ENCODE measurements at regions not wholly inside any gene's neighbourhood (a gene's known extent, or its start where the extent isn't known, plus 50 kb on each side); places are given as distances from the start of the nearest gene placed in this dataset.

DNA sequence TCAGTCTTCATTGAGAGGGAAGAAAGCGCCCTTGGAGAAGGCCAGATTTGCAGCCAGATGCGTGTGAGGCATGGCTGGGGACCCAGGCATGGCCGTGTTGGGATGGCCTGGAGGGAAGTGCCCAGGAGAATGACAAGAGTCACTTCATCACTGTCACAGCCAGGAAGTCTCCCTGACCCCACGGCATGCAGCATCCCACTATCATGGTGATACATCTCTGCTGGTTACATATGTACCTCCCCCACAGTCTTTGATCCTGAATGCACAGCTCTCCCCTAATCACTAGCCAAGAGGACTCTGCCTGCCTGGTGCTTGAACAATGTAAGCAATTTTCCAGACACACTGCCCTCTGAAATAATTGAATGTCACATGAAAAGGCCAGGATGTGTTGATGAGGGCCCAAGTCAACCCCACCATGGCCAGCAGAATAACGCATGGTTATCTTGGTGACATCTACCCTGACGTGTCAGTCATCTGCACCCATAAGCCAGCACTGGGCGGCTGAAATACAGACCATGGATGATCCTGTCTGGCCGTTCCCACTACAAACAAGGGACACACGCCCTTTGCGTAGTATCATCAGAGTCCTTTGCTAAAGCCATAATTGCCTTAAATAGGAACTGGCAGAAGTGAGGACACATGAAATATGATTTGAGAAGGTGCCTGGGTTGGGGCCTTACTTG lies 149.7 kb upstream of the SPACA7 start:
- DNase-seq: no peak

DNA sequence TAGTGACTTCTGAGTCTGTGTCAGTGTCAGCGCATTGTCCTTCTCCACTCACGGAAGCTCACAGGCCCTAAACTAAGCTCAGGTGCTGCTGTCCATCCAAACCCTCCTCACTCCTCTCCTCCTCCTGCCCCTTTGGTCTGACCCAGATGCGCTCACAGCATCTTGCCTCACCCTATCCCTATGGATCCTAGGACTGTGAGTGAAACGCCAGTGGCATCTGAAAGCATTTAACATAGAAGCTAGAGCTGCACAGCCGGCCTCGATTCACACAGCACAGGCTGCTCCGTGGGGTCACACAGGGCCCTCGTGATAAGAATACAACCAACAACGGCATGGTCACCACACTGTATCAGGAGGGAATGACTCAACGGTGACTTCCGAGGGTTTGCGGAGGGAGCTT lies 149.1 kb upstream of the SPACA7 start:
- DNase-seq: no peak

DNA sequence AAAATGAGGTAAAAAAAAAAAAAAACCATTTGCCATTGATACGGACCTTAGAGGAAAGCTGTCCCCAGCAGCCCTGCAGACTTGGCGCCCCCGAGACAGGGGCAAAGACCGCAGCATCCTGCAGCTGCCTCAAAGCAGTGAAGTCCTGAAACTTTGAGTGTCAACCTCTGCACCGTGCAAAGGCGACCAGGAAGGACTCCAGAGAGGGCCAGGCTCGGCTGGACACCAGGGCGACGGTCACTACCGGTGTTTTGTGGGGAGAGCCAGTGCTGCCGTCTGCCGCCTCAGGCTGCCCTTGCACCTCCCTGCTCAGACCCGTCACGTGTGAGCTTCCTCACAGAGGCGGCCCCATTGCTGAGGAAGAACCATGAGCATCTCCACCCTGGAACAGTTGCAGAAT lies 146.7 kb upstream of the SPACA7 start:
- DNase-seq: no peak

DNA sequence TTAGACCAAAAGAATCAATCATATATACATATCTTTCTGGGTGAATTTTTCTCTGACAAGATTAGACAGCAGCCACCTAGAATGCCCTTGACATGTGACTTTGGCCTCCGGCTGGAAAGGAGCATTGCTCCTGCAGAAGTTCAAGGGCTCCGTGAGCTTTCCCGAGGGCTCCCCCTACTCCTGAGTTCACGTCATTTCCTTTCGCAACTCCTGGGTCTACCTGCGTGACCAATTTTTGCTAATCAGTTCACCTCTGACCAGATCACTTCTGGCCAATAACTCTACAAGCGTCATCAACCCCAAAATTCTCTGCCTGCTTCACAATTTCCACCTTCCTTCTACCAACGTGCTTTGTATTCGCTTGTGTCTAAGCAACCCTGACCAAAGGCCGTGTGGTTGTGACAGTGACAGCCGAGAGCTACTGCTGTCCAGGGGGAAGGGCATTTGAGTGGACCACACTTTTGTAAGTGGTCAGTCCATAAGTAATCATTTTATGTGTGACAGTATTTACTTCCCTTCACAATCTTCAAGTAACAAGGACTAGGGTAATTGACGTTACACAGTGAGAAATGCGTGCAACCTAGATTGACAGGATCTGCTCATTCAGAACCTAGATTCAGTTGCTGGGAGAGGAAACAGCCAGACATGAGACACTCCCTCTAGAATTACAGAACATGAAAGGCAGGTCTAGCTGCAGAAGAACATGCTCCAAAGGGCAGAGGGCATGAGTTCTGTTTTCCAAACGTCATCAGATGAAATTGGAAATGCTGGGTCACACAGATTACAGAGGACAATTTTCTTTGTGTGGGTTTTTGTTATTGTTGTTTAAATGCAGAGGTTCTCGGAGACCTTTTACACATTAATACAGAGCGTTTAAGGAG lies 145.9 kb upstream of the SPACA7 start:
- DNase-seq: no peak

DNA sequence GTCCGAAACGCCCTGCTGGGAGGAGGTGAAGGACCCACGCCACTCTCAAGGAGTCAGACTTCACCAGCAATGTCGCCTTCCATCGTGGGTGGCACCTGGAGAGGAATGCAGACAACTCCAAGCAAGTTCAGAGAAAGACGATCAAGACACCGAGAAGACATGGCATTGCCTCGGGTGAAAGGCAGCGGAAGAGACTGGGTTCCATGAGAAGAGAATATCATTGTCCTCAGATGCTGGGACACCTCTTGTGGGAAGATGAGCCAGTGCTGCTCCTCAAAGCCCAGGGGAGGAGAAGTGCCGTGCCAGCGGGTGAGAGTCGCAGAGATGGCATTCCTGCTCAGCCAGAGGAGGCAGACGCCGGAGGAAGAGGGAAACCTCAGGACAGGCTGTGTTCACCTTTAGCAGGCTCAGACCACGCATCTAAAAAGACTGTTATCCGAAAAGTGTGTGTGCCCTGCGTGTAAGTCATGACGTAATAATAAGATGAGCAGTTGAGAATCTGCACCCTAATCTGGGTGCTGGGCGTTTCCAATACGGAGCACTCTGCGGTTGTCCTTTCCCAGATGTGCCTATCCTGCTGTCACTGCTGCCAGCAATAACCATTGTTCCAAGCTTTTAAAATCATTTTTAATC lies 144.6 kb upstream of the SPACA7 start:
- DNase-seq: no peak

DNA sequence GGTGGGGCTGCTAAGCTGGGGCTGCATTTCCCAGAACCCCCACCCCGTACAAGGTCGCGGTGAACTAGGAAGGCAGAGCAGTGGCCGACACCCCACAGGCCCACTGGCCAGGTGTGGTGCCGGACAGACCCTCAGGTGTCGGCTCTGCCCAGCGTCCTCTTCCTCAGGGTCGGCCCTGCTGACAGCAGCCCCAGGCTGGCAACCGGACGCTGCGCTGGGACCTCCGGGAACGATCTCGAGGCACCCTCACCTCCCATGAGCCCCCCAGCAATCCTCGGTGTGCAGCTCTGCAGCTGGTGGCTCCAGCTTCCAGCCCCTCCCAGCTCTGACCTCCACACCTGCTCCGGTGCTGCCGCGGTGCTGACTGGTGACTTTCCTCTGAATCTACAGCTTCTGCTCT lies 142.9 kb upstream of the SPACA7 start:
- no peak for DNase-seq

DNA sequence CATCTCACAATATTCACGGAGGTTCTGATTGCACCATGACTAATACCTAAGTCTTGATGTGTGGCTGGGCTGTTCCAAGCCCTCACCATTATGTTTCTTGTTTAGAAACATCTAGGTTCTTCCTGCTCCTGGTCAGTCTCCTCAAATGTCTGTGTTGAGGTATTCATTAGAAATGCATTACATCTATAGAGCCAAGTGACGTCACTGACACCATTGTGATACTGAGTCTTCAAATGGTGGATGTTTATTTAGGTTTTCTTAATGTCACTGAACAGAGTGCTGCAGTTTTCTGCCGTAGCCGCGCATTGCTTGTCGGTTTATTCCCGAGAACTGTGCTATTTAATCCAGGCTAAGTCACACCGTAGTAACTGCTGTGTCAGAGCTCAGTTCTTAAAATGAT lies 142.4 kb upstream of the SPACA7 start:
- no peak for DNase-seq

DNA sequence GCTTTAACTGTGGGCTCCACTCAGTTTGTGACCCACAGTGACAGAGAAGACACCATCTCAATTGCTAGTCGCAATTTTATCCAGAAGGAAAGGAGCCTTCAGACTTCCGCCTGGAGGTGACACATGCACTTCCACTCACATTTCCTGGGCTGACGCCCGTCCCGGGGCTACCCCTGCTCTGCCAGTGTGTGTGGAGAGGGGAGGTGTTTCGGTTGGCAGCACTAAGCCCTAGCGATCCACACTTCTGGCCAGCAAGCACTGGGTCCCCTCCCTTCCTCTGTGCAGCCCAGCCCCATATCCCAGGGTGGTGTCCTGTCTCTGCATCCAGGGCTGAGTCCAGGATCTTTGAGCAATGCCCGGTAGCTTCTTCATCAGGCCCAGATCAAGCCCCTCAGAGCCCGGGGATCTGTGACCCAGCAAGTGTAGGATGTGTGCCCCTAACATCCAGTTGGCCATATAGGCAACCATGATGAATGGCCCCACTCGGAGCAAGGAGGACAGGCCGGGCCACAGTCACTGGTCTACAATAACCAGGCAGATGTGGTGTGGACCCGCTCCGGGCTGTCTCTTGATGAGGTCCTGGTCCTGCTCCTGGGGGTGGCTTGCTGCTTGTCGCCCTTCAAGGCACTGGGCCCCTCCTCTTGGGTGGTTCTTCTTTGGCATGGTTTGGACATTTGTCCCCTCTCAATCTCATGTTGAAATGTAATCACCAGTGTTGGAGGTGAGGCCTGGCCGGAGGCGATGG lies 141.9 kb upstream of the SPACA7 start:
- no peak for DNase-seq

DNA sequence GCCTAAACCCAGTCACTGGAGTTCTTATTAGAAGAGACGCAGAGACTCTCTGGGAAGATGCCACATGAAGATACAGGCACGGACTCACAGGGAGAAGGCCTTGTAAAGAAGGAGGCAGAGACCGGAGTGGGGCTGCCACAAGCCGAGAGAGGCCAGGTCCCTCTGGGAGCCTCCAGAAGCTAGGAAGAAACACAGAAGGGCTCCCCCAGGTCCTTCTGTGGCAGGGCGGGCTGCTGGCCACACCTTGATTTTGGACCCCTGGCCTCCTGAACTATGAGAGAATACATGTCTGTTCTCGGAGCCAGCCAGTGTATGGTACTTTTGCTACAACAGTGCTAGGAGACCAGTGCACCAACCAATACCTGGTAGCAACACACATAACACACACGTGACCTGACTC lies 140.1 kb upstream of the SPACA7 start:
- DNase-seq: no peak

DNA sequence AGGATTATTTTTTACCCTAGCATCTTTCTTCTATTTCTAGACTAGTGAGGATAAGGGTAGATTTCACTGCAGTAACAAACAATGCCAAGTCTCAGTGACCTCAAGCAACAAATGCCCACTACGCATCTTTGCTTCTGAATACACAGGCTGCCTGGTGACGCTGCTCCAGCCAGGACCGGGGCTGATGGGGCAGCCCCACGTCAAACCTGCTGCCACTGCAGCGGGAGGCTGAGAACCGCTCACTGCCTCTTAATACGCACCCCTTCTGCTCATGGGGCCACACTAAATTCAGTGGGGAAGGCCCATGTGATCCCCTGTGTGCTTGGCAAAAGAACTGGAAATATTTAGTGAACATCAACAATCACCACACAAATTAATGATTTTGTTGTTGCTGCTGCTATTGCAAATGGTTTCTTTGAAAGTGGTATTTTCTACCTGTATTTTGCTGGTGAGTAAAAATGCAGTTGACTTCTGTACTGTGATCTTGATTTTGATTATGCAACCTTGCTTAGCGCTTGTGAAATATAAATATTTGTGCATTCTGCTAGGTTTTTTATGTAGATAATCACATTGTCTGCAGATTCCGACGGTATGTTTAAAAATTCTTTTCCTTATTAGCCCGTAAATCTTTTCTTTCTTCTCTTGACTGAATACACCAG lies 139.5 kb upstream of the SPACA7 start:
- DNase-seq: no peak

DNA sequence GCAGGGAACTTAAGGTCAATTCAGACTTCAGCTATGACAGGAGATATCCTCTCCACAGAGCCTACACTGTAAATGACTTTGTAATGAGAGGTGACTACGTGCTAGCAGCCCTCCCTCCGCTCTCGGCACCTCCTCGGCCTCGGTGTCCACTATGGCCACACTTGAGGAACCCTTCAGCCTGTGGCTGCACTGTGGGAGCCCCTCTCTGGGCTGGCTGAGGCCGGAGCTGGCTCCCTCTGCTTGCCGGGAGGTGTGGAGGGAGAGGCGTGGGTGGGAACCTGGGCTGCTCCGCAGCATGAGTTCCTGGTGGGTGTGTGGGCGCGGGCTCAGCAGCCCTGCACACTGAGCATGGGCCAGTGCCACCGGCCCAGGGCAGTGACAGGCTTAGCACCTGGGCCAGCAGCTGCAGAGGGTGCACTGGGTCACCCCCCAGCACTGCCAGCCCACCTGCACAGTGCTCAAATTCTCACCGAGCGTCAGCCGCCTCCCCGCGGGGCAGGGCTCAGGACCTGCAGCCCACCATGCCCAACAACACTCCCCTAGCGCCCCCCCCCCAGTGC lies 137.6 kb upstream of the SPACA7 start:
- no peak for DNase-seq

DNA sequence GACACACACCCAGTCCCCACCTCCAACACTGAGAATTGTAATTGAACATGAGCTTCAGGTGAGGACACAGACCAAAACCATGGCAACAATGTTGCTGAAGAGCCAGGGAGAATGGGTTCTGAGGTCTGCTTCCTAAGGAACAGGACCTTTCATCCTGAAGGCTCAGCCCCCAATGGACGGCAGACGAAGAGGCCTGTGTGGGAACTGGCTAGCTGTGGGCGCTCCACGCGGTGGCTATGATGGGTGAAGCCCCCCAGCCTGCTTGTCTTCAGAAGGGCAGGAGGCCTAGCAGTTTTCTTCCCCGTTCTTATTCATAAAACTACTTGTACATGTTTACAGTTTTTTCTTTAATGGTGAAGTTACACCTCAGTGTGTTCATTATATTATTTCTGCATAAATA lies 136.1 kb upstream of the SPACA7 start:
- no peak for DNase-seq

DNA sequence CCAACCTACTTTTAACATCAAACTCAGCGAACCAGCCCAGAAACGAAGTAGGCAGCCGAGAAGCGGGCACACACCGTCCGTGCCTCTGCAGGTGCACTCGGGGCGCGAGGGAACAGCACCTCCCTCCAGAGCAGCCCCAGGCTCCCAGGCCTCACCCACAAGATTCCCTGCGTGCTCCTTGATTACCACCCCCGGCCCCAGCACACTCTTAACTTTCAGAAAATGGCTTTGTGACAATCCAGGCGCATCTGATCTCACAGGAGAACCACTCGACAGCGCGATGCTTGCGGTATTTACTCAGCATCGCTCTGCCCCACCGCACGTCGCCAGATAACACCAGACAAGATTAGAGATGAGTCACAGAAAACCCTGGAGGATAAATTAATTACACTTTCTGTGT lies 134.9 kb upstream of the SPACA7 start:
- DNase-seq: peak; percentile 1

DNA sequence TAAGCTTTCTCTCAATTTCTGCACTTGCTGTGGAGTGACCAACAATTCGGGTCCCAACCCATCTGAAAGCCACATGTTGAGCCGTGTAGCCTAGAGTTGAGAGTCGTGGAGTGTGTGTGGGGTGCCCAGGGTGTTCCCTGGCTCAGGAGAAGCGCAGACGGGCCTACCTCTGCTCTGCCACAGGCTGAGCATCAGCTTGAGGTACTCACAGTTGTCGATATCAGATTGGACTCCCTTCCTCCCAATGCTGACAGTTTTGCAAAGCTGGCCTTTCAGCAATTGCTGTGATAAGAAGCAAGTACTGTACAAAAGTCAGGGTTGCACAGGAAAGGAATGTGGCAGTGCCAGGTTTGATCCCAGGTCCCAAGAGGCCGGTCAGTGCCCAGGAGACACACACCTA lies 133.4 kb upstream of the SPACA7 start:
- no peak for DNase-seq

DNA sequence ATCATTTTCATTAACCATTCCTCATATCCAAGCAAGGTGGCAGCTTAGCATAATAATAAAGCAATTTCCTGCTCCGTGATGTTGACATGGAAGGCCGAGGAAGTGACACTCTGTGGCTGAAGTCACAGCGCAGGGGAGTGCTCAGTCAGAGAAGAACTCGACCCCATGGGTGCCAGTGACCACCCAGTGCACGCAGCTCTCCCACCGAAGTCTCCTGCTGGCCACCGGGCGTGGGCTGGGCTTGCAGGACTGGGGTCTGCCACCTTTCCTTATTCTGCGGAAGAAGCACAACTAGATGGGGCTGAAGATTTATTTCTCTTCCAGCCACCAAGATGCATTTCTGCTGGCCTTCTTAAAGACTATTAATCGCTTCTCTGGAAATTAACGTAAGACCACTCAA lies 132.1 kb upstream of the SPACA7 start:
- no peak for DNase-seq

DNA sequence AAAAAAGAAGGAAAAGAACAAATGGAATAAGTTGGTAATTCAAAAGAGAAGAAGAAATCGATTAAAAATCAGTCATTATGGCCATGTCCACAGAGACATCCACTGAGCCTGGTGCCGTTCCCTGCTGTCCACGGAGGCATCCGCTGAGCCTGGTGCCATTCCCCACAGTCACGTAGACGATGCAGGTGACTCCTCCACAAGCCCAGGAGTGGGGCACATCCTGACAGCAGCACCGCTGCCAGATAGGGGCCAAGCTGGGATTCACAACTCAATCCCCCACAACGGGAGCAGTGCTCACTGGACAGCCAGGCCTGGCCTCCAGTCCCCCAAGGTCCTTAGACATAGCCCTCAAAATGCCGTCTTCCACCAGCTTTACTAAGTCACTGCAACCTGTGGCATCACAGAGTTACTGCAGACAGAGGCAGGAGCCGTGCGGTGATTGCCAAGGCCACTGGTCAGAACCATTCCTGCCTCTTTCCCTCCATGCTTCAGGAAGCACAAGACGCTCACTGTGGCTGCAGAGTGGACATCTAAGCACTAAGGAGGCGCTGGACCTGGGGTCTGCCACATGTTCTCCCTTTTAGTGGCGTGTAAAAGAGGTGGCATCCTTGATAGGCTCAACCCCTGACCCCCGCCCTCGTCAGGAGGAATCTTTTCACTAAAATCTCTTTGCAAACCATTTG lies 131.5 kb upstream of the SPACA7 start:
- DNase-seq: no peak

DNA sequence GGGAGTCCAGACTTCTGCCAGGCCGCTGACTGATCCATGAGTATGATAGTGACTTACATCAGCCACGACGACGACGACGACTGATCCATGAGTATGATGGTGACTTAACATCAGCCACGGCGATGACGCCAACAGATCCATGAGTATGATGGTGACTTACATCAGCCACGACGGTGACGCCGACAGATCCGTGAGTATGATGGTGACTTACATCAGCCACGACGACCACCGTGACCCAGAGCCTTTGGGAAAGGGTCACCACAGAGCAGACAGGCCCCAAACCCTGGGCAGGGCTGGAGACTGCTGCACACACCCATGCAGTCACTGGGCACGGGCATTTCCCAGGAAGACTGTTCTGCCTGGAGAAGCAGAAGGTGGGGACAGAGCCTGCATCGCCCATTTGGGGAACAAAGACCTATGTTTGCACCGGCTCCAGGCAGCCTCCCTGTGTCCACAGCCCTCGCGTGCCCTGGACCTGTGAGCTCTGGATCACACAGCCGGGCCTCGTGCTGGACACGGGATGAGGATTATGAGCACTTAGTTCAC lies 130.9 kb upstream of the SPACA7 start:
- no peak for DNase-seq

DNA sequence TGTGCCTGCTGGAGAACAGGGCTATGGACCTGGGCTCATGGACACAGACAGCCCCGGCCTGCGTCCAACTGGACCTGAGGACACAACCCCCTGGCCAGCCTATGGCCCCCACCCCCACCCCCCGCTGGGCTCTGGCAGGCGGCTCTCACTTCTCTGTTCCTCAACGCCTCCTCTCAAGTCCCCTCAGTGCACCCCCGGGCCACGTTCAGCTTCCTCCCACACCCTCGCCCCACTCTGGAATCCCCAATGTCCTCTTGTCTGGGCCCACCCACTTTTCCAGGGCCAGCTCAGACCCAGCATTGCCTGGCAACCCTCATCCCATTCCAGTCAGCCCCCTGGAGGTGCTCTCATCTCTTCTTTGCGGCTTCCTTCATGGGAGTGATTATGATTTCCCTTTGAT lies 130.2 kb upstream of the SPACA7 start:
- no peak for DNase-seq

DNA sequence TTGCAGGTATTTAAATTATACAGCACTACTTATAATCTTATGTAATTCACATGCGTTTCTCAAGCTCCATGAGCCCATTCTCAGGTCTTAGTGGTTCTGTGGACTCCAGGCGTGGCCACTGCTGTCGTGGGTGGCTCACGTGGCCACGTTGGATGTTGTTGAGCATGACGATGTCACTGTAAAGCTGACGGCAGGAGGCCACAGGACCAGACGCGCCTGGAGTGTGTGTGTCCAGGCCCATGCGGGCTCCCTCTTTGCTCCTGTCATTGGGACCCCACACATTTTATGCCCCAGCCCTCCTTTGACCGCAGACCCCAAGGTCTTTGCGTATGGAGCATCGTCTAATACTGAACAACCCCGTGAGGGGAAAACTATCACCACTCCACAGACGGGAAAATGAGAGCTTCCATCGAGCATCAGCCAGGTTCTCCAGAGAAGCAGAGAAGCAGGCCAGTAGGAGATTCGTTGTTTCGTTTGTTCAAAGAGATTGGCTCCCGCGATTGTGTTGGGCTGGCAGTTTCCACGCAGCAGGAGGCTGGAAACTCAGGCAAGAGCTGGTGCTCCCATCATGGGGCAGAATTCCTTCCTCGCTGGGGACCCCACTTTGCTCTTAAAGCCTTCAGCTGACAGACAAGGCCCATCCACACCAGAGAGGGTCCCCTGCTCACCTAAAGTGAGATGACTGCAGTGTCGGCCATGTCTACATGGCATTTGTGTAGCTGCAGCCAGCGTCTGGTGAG lies 129.3 kb upstream of the SPACA7 start:
- no peak for DNase-seq

DNA sequence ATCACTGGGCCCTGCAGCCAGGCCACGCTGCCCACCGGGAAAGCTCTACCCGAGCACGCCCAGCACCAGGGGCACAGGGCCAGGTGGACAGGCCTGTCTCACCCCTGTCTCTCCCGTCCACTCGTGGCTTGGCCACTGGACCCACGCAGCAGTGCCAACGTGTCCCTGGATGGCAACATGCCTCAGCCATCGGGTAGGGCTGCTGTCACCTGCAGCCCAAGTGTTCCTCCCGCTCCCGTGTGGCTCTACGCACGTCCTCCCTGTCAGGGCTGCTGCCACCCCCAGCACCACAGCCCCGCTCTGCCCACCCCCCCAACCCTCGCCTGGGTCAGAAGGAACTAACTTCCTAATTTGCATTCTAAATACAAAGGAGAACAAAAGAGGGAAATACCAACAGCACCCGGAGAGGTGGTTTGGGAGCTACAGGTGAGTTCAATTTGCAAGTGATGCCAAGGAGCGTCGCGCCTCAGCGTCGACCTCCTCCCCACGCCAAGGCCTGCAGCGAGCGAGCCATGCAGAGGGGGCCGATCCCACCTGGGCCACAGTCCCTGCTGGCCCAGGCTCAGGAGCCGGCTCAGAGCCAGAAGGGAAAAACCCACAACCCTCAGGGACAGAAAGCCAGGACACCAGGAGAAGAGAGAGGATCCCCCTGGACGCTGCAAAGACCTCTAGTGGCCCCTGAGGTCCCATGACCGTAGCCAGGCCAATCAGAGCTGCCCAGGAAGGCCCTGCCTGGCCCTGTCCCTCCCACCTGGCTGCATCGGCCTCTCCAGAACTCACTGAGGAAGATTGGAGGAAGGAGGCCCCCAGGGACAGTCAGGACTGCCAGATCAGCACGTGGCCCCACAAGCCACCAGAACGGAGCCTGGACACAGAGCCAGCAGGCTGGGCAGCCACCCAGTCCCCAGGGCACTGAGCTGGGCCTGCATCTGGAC lies 128.4 kb upstream of the SPACA7 start:
- no peak for DNase-seq
